ENCODE measurements at regions not wholly inside any gene's neighbourhood (a gene's known extent, or its start where the extent isn't known, plus 50 kb on each side); places are given as distances from the start of the nearest gene placed in this dataset.

GRCh38 chr7:23973264-23973663, 263.2 kb downstream of the STK31 start:
- no peak for DNase-seq (ENCODE audit: low spot score)

- no peak for DNase-seq (ENCODE audit: low spot score)
These were observed 270.1 kb downstream of the STK31 start for GRCh38 chr7:23980081-23980480.

- DNase-seq (ENCODE audit: low spot score): no peak
These were observed 271.3 kb downstream of the STK31 start for GRCh38 chr7:23981314-23981713.

GRCh38 chr7:23981758-23982157, 271.7 kb downstream of the STK31 start:
- no peak for DNase-seq (ENCODE audit: low spot score)

- DNase-seq (ENCODE audit: low spot score): no peak
These were observed 278.5 kb upstream of the NPY start for GRCh38 chr7:24005517-24005916.

- DNase-seq (ENCODE audit: low spot score): no peak
These were observed 273.5 kb upstream of the NPY start for GRCh38 chr7:24010495-24010894.

- DNase-seq (ENCODE audit: low spot score): no peak
These were observed 266.5 kb upstream of the NPY start for GRCh38 chr7:24017519-24017918.

GRCh38 chr7:24018331-24018730, 265.7 kb upstream of the NPY start:
- DNase-seq (ENCODE audit: low spot score): no peak

GRCh38 chr7:24019841-24020240, 264.1 kb upstream of the NPY start:
- no peak for DNase-seq (ENCODE audit: low spot score)

GRCh38 chr7:24024276-24025068, 259.5 kb upstream of the NPY start:
- no peak for DNase-seq (ENCODE audit: low spot score)

- no peak for DNase-seq (ENCODE audit: low spot score)
These were observed 258.9 kb upstream of the NPY start for GRCh38 chr7:24025094-24025493.

GRCh38 chr7:24025765-24026164, 258.2 kb upstream of the NPY start:
- no peak for DNase-seq (ENCODE audit: low spot score)

GRCh38 chr7:24026351-24026750, 257.6 kb upstream of the NPY start:
- DNase-seq (ENCODE audit: low spot score): no peak

- no peak for DNase-seq (ENCODE audit: low spot score)
These were observed 254.9 kb upstream of the NPY start for GRCh38 chr7:24029068-24029467.

- no peak for DNase-seq (ENCODE audit: low spot score)
These were observed 249.7 kb upstream of the NPY start for GRCh38 chr7:24034251-24034650.

GRCh38 chr7:24035366-24036032, 248.5 kb upstream of the NPY start:
- DNase-seq (ENCODE audit: low spot score): no peak

- no peak for DNase-seq (ENCODE audit: low spot score)
These were observed 248.0 kb upstream of the NPY start for GRCh38 chr7:24036033-24036412.

- DNase-seq (ENCODE audit: low spot score): no peak
These were observed 245.0 kb upstream of the NPY start for GRCh38 chr7:24038993-24039392.

GRCh38 chr7:24039991-24040624, 243.9 kb upstream of the NPY start:
- no peak for DNase-seq (ENCODE audit: low spot score)

GRCh38 chr7:24042028-24042427, 242.0 kb upstream of the NPY start:
- DNase-seq (ENCODE audit: low spot score): no peak

GRCh38 chr7:24049296-24049695, 234.7 kb upstream of the NPY start:
- no peak for DNase-seq (ENCODE audit: low spot score)

GRCh38 chr7:24050991-24051560, 232.9 kb upstream of the NPY start:
- DNase-seq (ENCODE audit: low spot score): no peak

- DNase-seq (ENCODE audit: low spot score): no peak
These were observed 232.3 kb upstream of the NPY start for GRCh38 chr7:24051651-24052050.
